Mononuclear cell (primary cell): ENCODE measurements at regions not wholly inside any gene's neighbourhood (a gene's known extent, or its start where the extent isn't known, plus 50 kb on each side); places are given as distances from the start of the nearest gene placed in this dataset.

Source experiments
- H3K27me3 ChIP-seq: 2 replicates; pipeline ENCODE4 v1.6.0; 2011; ENCODE audit warnings: low read length, control low read depth; ENCODE audit not compliant: insufficient read depth
- H3K4me1 ChIP-seq: 2 replicates; pipeline ENCODE4 v1.5.1; 2011; ENCODE audit warnings: mild to moderate bottlenecking, low read length, control low read depth; ENCODE audit not compliant: insufficient read depth
- H3K4me3 ChIP-seq: 2 replicates; pipeline ENCODE4 v1.5.1; 2011; ENCODE audit warnings: mild to moderate bottlenecking, low read length, moderate library complexity
- H3K9me3 ChIP-seq: 2 replicates; pipeline ENCODE4 v1.5.1; 2011; ENCODE audit warnings: low read depth, mild to moderate bottlenecking, control low read depth, low read length

DNA sequence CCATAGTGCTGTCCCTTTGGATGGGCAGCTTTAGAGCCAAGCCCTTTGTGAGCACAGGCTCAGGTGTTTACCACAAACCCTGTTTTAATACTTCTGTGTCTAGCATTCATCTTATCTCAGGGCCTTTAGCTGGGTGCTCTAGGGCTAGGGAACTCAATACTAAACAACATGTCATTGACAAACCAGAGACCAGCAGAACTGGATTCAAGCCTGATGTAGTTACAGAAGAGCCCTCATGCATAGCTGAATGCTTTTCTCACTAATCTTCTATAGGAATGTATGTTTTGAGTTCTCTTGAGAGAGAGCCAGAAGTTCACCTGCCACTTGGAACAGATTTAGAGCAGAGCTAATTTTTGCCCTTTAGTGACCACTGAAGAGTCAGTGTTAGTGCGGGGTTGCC, 142.6 kb downstream of the DCK start:
- no peak overlapping the region for H3K4me3 ChIP-seq
- no peaks in the 10 kb centered on the region for H3K4me1 ChIP-seq
- H3K9me3 ChIP-seq: no peaks in the 10 kb centered on the region
- no peaks in the 10 kb centered on the region for H3K27me3 ChIP-seq

DNA sequence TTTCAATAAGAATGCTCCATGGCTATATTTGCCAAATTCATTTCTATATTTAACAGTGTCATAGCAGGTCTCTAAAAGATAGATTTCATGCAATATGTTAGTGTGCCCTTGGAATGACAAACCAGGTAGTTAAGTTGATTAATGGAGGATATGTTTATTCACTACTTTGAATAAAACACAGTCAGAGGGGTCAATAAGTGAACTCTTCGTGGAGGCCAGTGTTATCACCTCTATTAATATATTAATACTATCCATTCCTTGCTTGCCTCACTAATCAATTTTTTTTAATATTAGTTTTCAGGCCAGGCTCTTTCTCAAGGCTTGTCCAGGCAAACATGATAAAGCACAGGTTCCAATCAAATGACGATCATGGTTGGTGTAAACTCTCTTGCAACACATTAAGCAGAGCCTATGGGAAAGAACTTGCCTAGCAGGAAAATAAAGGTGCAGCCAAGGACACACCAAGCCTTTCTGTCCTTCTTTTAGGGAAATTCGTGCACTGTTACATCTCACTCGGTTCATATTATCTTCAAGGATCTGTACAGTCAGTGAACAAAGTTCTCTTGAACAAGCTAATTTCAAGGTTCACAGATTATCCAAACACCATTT, 144.7 kb downstream of the DCK start:
- Histone ChIP-seq H3K4me3 (no peak overlapping the region), H3K4me1 (no peaks in the 10 kb centered on the region), H3K27me3 (no peaks in the 10 kb centered on the region), H3K9me3 (no peaks in the 10 kb centered on the region)

DNA sequence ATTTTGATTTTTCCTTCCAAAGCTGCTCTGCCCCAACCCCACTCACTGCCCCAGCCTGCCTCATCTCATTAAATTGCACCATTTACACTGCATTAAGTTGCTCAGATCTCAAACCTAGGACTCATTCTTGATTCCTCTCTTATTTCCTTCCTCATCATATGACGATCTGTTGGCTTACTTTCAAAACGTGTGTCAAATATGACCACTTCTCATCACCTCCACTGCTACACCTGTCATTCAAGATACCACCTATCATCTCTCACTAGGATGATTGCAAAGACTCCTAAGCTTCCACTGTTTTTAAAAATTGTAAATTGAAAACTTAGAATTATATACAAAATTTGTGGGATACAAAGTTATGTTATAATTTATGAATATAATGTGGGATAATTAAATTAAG, 147.1 kb downstream of the DCK start:
- Histone ChIP-seq H3K4me3 (no peak overlapping the region), H3K4me1 (no peaks in the 10 kb centered on the region), H3K9me3 (no peaks in the 10 kb centered on the region), H3K27me3 (no peaks in the 10 kb centered on the region)

DNA sequence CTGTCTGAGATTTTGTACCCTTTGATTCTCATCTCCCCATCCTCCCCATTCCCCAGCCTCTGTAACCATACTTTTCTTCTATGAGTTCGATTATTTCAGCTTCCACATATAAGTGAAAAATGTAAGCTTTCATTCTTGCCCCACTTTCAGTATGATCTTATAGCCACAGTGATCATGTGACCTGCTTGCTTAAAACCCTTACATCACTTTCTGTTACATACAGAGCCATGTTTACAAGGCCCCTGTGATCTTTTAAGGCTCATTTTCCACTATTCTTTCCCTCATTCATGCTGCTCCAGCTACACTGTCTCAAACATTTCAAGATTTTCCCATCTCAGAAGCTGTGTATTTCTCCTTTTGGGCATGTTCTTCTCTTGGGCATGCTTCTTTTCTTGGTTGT, 147.7 kb downstream of the DCK start:
- Histone ChIP-seq H3K9me3 (no peaks in the 10 kb centered on the region), H3K4me3 (no peak overlapping the region), H3K4me1 (no peaks in the 10 kb centered on the region), H3K27me3 (no peaks in the 10 kb centered on the region)

DNA sequence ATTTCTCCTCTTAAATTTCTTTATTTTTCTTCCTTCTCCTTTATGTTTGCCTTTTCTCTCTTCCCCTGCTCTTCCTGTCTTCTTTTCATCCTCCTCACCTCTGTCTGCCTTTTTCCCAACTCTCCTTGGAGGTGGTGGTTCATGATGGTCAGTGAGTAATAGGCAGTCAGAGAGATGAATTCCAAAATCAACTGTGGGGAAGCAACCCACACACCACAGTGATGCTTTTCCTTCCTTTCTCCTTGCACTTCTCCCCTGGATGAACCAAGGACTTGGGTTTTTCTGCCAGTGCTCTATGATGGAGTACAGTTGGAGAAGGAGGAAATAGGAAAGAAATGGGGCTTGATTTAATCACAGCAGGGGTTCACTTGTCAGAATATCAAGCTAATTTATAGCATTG, 153.8 kb downstream of the DCK start:
- Histone ChIP-seq H3K4me1 (no peaks in the 10 kb centered on the region), H3K27me3 (no peaks in the 10 kb centered on the region), H3K4me3 (no peak overlapping the region), H3K9me3 (no peaks in the 10 kb centered on the region)

DNA sequence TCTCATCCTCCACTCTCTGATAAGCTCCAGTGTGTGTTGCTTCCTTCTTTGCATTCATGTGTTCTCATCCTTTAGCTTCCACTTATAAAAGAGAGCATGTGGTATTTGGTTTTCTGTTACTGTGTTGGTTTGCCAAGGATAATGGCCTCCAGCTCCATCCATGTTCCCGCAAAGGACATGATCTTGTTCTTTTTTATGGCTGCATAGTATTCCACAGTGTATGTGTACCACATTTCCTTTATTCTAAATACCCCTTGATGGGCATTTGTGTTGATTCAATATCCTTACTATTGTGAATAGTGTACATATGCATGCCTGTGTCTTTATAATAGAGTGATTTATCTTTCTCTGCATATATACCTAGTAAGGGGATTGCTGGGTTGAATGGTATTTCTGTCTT, 155.1 kb downstream of the DCK start:
- Histone ChIP-seq H3K9me3 (no peaks in the 10 kb centered on the region), H3K4me3 (no peak overlapping the region), H3K4me1 (no peaks in the 10 kb centered on the region), H3K27me3 (no peaks in the 10 kb centered on the region)

DNA sequence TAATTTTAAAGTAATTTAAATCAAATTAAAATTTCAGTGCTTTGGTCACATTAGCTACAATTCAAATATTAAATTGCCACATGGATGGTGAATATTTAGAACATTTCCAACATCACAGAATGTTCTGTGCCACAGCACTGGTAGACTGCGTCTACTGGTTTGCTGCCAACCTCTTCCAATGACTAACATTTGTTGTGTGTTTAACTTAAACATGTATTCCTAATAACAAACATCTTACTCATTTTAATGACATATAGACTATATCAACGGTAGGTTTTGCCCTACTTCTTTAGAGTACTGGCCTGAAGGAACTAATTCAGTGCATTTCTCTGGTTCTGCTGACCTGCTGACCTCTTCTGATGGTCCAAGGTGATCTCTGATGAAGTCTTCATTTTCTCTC, 157.6 kb downstream of the DCK start:
- no peaks in the 10 kb centered on the region for H3K9me3 ChIP-seq
- no peaks in the 10 kb centered on the region for H3K4me1 ChIP-seq
- no peak overlapping the region for H3K4me3 ChIP-seq
- H3K27me3 ChIP-seq: peaks cover 6% of the 10 kb centered on the region

DNA sequence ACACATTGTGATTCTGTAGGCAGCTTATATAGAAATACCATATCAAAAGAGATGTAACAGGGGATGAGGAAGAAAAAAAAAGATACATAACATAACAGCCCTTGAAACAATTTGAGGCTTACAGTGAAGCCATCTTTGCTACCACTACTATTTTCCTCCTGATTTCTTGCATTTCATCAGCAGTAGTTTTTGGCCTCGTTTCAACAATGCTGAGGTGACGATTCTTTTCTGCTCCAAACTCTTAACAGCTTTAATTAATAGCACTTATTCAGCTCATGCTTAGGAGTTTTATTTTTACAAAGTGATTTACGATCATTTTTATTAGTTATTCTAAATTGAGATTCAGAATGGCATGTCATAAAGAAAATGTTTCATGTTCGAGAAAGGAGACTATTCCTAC, 163.2 kb downstream of the DCK start:
- no peaks in the 10 kb centered on the region for H3K4me1 ChIP-seq
- no peaks in the 10 kb centered on the region for H3K9me3 ChIP-seq
- H3K27me3 ChIP-seq: peaks cover 6% of the 10 kb centered on the region
- H3K4me3 ChIP-seq: no peak overlapping the region

DNA sequence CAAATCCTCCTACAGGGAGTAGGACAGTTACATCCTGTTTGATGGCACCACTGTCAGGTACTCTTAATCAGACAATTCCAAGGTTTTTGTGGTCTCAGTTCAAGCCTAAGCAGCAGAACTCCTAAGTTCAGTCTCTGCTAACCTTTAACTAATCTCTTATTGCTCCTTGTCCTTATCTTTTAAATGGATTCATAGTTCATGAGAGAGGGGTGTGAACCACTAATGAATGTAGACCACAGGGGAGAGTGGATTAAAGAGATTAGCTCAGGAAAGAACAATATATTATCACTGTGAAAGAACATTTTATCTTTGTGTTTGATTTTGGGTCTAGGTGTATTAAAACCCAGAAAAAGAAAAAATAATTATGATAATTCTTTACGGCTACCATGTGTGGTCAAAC, 168.9 kb downstream of the DCK start:
- Histone ChIP-seq H3K27me3 (no peaks in the 10 kb centered on the region), H3K9me3 (no peaks in the 10 kb centered on the region), H3K4me3 (no peak overlapping the region), H3K4me1 (no peaks in the 10 kb centered on the region)

DNA sequence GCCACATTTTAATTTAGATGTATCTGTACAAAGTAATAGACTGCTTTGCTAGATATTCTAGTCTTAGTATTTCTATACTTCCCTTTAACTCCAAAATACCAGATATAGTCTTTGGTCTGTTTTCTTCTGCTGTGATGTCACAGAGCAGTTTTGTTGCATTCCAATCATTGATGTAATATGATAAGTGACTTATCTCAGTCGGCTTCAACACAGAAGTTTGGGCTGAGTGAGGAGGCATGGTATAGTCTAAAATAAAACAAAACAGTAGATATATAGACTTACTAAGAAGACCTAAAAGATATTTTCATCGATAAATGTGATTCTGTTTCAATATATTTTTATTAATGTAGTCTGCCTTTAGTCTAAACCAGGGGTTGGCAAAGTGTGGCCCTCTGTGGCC, 169.9 kb downstream of the DCK start:
- Histone ChIP-seq H3K27me3 (no peaks in the 10 kb centered on the region), H3K4me1 (no peaks in the 10 kb centered on the region), H3K9me3 (no peaks in the 10 kb centered on the region), H3K4me3 (no peak overlapping the region)

DNA sequence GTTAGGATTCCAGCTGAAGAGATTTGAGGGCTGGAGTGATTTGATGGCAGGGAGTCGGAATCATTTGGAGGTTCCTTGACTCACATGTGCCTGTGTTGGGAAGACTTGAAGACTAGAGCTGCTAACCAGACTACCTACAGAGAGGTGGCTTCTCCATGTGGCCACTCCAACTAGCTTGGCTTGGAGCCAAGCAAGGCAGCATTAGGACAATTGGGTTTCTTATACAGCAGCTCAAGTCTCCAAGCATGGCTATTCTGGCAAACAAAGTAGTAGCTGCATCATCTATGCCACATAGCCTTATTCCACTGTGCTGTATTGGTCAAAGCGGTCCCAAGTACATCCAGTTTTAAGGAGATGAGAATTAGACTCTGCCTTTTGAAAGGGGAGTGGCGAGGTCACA, 171.7 kb upstream of the SLC4A4 start:
- H3K9me3 ChIP-seq: no peaks in the 10 kb centered on the region
- H3K27me3 ChIP-seq: no peaks in the 10 kb centered on the region
- no peak overlapping the region for H3K4me3 ChIP-seq
- H3K4me1 ChIP-seq: no peaks in the 10 kb centered on the region

DNA sequence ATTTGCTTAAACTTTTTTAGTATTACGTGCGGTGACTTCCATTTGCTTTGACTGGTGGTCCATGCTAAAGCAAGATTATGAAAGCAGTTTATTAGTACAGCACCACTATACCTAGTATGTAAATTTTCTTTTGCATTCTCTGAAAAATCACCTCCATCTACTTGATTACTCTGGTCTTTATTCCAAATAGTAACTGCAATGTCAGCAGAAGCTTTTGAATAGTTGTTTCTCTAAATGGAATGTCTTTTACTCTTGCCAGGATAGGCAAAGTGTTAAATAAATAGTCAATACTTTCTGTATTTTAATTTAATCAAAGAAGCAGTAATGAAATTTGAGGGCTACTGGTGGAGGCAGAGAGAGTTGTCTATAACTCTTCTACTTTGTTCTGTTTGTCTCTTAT, 167.2 kb upstream of the SLC4A4 start:
- Histone ChIP-seq H3K27me3 (no peaks in the 10 kb centered on the region), H3K4me1 (no peaks in the 10 kb centered on the region), H3K4me3 (no peak overlapping the region), H3K9me3 (no peaks in the 10 kb centered on the region)

DNA sequence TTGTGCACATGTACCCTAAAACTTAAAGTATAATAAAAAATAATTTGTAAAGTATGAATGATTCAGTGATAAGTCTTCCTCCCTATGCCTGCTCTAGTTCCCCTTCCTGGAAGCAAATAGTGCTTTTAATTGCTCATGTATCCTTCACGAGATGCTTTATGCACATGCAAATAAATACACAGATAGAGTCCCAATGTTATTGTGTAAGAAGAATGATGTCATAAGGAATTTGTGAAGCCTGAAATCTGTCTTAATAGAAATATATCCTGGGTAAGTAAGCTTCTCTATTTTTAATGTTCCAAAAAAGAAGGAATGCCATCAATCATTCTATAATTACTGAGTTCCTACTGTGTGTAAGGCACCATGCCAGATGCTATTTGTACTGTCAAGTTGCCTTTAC, 157.5 kb upstream of the SLC4A4 start:
- Histone ChIP-seq H3K9me3 (no peaks in the 10 kb centered on the region), H3K27me3 (peaks cover 20% of the 10 kb centered on the region)

DNA sequence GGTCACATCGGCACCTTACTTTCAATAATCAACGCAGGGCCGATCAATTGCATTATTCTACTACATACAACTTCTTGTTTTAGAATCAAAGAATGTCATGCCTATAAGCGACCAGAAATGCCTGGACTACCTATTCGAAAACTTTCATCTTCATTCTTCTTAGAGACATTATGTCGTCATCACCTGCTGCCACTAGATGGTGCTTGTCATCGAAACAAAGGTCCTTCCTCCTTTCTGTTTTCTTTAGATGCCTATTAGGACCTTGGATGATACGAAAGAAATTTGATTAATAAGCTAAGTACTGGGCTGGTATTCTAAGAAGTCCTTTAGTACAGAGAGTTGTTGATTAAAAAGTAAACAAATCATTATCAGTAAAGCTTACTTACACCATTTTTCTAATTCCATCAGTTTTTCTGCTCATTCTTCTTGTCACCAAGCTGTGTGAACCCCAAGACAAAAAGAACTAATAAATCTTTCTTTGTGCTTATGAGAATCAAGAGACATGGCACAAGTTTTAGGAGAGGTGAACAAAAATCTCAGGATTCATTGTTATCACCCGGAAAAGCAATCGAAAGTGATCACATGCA, 154.5 kb upstream of the SLC4A4 start:
- H3K4me3 ChIP-seq: no peak overlapping the region
- peaks cover 11% of the 10 kb centered on the region for H3K4me1 ChIP-seq
- H3K9me3 ChIP-seq: no peaks in the 10 kb centered on the region
- peaks cover 39% of the 10 kb centered on the region for H3K27me3 ChIP-seq

More for the DNA sequence above, 157.5 kb upstream of the SLC4A4 start:
- Histone ChIP-seq H3K4me3 (no peak overlapping the region), H3K4me1 (no peaks in the 10 kb centered on the region)

DNA sequence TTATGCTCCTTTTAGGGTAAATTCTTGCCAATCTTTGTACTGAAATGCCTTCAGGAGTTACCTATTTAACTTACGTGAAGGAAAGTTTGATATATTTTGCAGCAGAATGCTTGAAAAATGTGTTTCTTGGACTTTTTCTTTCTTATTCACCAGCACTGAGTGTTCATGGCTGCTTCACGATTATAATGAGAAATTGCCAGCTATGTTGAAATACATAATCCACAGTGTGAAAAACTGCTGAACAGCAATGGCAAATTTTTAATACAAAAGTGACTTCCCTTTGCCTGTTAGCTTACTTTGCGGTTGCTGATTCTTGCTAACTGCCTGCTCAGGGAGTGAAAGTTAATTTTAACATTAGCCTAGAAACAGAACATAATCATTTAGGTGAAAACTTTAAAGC, 153.8 kb upstream of the SLC4A4 start:
- Histone ChIP-seq H3K27me3 (peaks cover 39% of the 10 kb centered on the region), H3K9me3 (no peaks in the 10 kb centered on the region), H3K4me1 (peaks cover 11% of the 10 kb centered on the region), H3K4me3 (no peak overlapping the region)

DNA sequence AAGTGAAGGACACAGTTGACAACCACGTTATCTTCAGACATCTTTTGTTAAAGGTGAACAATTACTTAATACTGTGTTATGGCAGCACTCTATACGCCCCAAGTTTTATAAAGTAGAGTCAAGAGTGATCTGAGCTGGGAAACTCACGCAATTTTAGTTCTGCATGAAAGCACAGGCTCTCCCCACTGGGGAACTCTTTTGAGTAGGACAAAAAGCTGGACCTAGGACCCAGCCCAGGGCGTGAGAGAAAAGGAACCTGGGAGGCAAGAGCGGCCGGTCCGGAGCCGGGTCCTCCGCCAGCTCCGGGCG, 152.6 kb upstream of the SLC4A4 start:
- Histone ChIP-seq H3K4me3 (peak overlapping the region; percentile 38), H3K4me1 (peaks cover 11% of the 10 kb centered on the region), H3K27me3 (peaks cover 39% of the 10 kb centered on the region), H3K9me3 (no peaks in the 10 kb centered on the region)
